Esophagus muscularis mucosa (tissue), 3 donors: ENCODE measurements at regions not wholly inside any gene's neighbourhood (a gene's known extent, or its start where the extent isn't known, plus 50 kb on each side); places are given as distances from the start of the nearest gene placed in this dataset.

Source experiments
- POLR2AphosphoS5 ChIP-seq, 2 donors: sonication (generic); formaldehyde crosslinking; IDR thresholded peaks; one replicate each; pipeline ENCODE4 v1.6.1; 2017; ENCODE audit warnings: antibody characterized with exemption in 2 of 2
- TF ChIP-seq, protein P1 (sequence below), 3 experiments: fragments of 200-600 bp in 2 of 3; fragments of 450-650 bp in 1 of 3; sonication (generic) in 2 of 3; IDR thresholded peaks; one replicate each; pipeline ENCODE4 v1.5.1; 2017 to 2019; ENCODE audit warnings: antibody characterized with exemption in 3 of 3, mild to moderate bottlenecking in 2 of 3, moderate library complexity in 1 of 3

DNA sequence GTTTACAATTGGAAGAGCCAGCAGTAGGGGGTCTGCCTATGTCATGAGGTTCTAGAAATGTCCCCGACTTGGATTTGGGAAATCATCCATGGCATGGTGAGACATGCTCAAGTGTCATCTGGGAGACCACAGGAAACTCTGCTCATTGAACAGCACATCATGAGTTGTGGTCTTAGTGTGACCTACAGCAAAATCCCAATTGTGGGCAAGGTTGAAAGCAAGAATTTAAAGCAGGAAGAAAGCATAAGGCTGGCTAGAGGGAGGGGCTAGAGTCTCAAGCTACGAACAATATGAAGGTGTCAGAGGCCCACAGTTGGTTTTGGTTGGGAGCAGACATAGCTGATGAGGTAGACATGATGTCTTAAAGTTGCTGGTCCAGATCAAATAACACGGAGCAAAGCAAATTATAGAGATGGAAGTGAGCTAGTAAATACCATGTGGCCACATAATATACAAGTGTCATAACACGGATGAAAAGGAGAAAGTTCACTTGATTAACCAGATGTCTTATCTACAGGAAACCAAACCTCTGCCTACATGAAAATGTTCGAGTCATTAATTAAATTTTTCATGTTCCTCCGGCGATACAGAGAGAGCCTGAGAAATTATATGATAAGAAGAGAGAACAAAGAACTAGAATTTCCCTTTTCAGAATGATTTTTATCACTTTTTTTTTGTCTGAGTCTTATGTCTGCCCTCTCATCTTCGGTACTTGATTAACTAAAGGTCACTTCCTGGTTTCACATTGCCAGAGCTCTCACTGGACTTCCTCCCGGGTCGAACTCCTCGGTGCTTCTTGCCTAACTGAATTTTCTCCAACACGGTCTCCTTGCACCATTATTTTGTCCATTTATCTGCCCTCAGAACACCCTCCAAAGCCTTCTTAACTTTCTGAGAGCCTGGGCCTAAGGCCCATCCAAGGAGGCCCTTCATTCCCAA is 67.5 kb upstream of the DUSP10 start:
- no peak for TF ChIP-seq POLR2AphosphoS5 (IDR thresholded peaks at IDR 0.05)
- TF ChIP-seq, protein P1, sequence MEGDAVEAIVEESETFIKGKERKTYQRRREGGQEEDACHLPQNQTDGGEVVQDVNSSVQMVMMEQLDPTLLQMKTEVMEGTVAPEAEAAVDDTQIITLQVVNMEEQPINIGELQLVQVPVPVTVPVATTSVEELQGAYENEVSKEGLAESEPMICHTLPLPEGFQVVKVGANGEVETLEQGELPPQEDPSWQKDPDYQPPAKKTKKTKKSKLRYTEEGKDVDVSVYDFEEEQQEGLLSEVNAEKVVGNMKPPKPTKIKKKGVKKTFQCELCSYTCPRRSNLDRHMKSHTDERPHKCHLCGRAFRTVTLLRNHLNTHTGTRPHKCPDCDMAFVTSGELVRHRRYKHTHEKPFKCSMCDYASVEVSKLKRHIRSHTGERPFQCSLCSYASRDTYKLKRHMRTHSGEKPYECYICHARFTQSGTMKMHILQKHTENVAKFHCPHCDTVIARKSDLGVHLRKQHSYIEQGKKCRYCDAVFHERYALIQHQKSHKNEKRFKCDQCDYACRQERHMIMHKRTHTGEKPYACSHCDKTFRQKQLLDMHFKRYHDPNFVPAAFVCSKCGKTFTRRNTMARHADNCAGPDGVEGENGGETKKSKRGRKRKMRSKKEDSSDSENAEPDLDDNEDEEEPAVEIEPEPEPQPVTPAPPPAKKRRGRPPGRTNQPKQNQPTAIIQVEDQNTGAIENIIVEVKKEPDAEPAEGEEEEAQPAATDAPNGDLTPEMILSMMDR (IDR thresholded peaks at IDR 0.05): no peak
